CD4-positive, alpha-beta memory T cell (primary cell): ENCODE measurements at regions not wholly inside any gene's neighbourhood (a gene's known extent, or its start where the extent isn't known, plus 50 kb on each side); places are given as distances from the start of the nearest gene placed in this dataset.

ENCODE experiments used
- CTCF ChIA-PET: fragments of 350-600 bp; sonication (Branson Sonifier 250); formaldehyde crosslinking; loops from one replicate; lab custom pipeline; 2021; ENCODE audit warnings: inconsistent platforms; ENCODE audit not compliant: partially characterized antibody; lab: Charles Lee
- POLR2A ChIA-PET: fragments of 350-600 bp; sonication (Branson Sonifier 250); formaldehyde crosslinking; loops from one replicate; lab custom pipeline; 2021; ENCODE audit not compliant: partially characterized antibody; lab: Charles Lee
- DNase-seq, 5 donors: peaks; one replicate each; pipeline versions ENCODE4 v3.0.0 to v3.0.0-alpha.2; 2020 to 2022; ENCODE audit warnings: mixed read lengths in 1 of 5
- H3K27ac ChIP-seq: one replicate; pipeline ENCODE4 v1.7.0; 2013; ENCODE audit warnings: low read depth, low read length
- H3K27me3 ChIP-seq: 2 replicates; pipeline ENCODE4 v1.7.0; 2013; ENCODE audit warnings: mild to moderate bottlenecking, low read length, moderate library complexity; ENCODE audit not compliant: insufficient read depth
- H3K36me3 ChIP-seq: 2 replicates; pipeline ENCODE4 v1.7.0; 2013; ENCODE audit warnings: mild to moderate bottlenecking, low read length, moderate library complexity; ENCODE audit not compliant: insufficient read depth
- H3K4me1 ChIP-seq: 2 replicates; pipeline ENCODE4 v1.7.0; 2013; ENCODE audit warnings: mild to moderate bottlenecking, low read length, moderate library complexity; ENCODE audit not compliant: insufficient read depth
- H3K4me3 ChIP-seq, 2 donors: one replicate each; pipeline ENCODE4 v1.7.0; 2013; ENCODE audit warnings: low read length in 2 of 2, mild to moderate bottlenecking in 1 of 2
- H3K9me3 ChIP-seq, 2 donors: one replicate each; pipeline ENCODE4 v1.7.0; 2013; ENCODE audit warnings: low read length in 2 of 2, control low read depth in 1 of 2; ENCODE audit not compliant: control insufficient read depth in 1 of 2
- H3K27ac Mint-ChIP-seq, 7 donors: one replicate each; pipeline ENCODE4 v1.8.0; 2020 to 2021; ENCODE audit warnings: mixed read lengths in 7 of 7, mild to moderate bottlenecking in 6 of 7, inconsistent platforms in 3 of 7, moderate library complexity in 3 of 7
- H3K27me3 Mint-ChIP-seq, 2 donors: one replicate each; pipeline ENCODE4 v1.8.0; 2020 to 2021; ENCODE audit warnings: mixed read lengths in 2 of 2
- H3K36me3 Mint-ChIP-seq, 2 donors: one replicate each; pipeline ENCODE4 v1.8.0; 2020 to 2021; ENCODE audit warnings: mixed read lengths in 2 of 2, inconsistent platforms in 1 of 2, mild to moderate bottlenecking in 1 of 2
- H3K4me1 Mint-ChIP-seq, 4 donors: one replicate each; pipeline ENCODE4 v1.8.0; 2020 to 2021; ENCODE audit warnings: mixed read lengths in 4 of 4, mild to moderate bottlenecking in 1 of 4
- H3K4me3 Mint-ChIP-seq, 8 donors: one replicate each; pipeline ENCODE4 v1.8.0; 2020 to 2021; ENCODE audit warnings: mixed read lengths in 8 of 8, mild to moderate bottlenecking in 7 of 8, moderate library complexity in 6 of 8, inconsistent platforms in 3 of 8
- H3K9me3 Mint-ChIP-seq, 8 donors: one replicate each; pipeline ENCODE4 v1.8.0; 2020 to 2021; ENCODE audit warnings: mixed read lengths in 8 of 8, mild to moderate bottlenecking in 5 of 8, inconsistent platforms in 3 of 8, moderate library complexity in 1 of 8
- intact Hi-C: fragments of 100-400 bp; cut with micrococcal nuclease; formaldehyde crosslinking; loops from one replicate; pipeline ENCODE4 v1.15.1; 2023

- H3K9me3 ChIP-seq: no peaks in the 10 kb centered on the region
- H3K36me3 Mint-ChIP-seq: no peaks in the 10 kb centered on the region
- H3K27ac ChIP-seq: no peak overlapping the region
- H3K36me3 ChIP-seq: no peaks in the 10 kb centered on the region
- ChIA-PET CTCF (no interaction called here), POLR2A (no interaction called here)
- H3K4me1 ChIP-seq: no peaks in the 10 kb centered on the region
- no peak for DNase-seq
- no peaks in the 10 kb centered on the region for H3K4me1 Mint-ChIP-seq
- no peaks in the 10 kb centered on the region for H3K27me3 ChIP-seq
- H3K9me3 Mint-ChIP-seq: no peaks in the 10 kb centered on the region
- no peak overlapping the region for H3K27ac Mint-ChIP-seq
- no peaks in the 10 kb centered on the region for H3K27me3 Mint-ChIP-seq
- intact Hi-C loops: no loop called here
- H3K4me3 ChIP-seq: no peak overlapping the region
- H3K4me3 Mint-ChIP-seq: no peak overlapping the region
These were observed 100.2 kb upstream of the CDYL start for GRCh38 chr6:4676016-4676415.

DNA sequence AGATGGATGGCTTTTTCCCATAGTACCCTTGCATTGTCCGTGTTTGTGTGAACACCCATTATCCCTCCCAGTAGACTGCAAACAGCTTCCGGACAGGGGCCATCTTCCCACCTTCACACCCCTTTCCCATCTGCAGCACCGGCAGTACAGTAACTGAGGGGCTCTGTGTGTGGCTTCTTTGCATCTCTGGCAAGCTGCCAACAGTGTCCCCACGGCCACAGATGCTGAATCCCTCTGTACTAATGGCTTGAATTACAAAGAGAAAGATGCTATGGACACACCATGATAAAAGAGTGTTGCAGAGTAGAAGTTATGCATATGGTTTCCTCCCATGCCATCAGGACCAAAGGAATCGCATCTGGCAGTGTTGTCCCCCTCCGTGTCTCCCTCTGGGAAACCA, 101.1 kb upstream of the CDYL start:
- no peaks in the 10 kb centered on the region for H3K4me1 Mint-ChIP-seq
- DNase-seq: no peak
- H3K36me3 ChIP-seq: no peaks in the 10 kb centered on the region
- H3K9me3 Mint-ChIP-seq: no peaks in the 10 kb centered on the region
- H3K27ac ChIP-seq: no peak overlapping the region
- ChIA-PET POLR2A (no interaction called here), CTCF (no interaction called here)
- no peaks in the 10 kb centered on the region for H3K27me3 ChIP-seq
- H3K9me3 ChIP-seq: no peaks in the 10 kb centered on the region
- no peaks in the 10 kb centered on the region for H3K4me1 ChIP-seq
- no peak overlapping the region for H3K4me3 ChIP-seq
- intact Hi-C loops: no loop called here
- H3K36me3 Mint-ChIP-seq: no peaks in the 10 kb centered on the region
- H3K27ac Mint-ChIP-seq: no peak overlapping the region
- no peaks in the 10 kb centered on the region for H3K27me3 Mint-ChIP-seq
- H3K4me3 Mint-ChIP-seq: no peak overlapping the region

DNA sequence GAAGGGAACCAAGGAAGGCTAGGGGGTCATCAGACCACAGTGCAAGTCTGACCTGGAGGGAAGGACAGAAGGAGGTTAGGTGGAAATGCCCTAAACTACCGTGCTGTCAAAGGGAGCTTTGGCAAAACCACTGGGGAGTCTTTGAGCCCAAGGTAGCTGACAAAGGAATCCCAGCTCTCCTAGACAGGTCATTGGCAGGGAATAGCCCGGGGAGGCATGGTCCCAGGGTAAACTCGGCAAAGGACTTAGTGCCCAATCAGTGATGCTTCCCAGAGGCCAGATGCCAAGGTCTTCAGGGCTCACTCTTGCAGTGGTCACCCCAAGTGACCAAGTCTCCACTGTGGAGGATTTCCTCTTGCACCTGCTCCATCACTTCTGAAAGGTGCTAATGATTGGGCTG, 102.3 kb upstream of the CDYL start:
- Histone ChIP-seq H3K4me3 (no peak overlapping the region), H3K27me3 (no peaks in the 10 kb centered on the region), H3K36me3 (no peaks in the 10 kb centered on the region), H3K9me3 (no peaks in the 10 kb centered on the region), H3K27ac (no peak overlapping the region), H3K4me1 (no peaks in the 10 kb centered on the region)
- POLR2A ChIA-PET: no interaction called here
- no peaks in the 10 kb centered on the region for H3K4me1 Mint-ChIP-seq
- H3K9me3 Mint-ChIP-seq: no peaks in the 10 kb centered on the region
- no peak overlapping the region for H3K27ac Mint-ChIP-seq
- DNase-seq: no peak
- no peaks in the 10 kb centered on the region for H3K36me3 Mint-ChIP-seq
- no peaks in the 10 kb centered on the region for H3K27me3 Mint-ChIP-seq
- no peak overlapping the region for H3K4me3 Mint-ChIP-seq
- CTCF ChIA-PET: no interaction called here
- intact Hi-C loops: no loop called here

- ChIA-PET CTCF (no interaction called here), POLR2A (no interaction called here)
- H3K4me1 ChIP-seq: no peaks in the 10 kb centered on the region
- Mint-ChIP-seq H3K9me3 (no peaks in the 10 kb centered on the region), H3K4me1 (no peaks in the 10 kb centered on the region), H3K27me3 (no peaks in the 10 kb centered on the region), H3K36me3 (no peaks in the 10 kb centered on the region), H3K27ac (no peak overlapping the region), H3K4me3 (no peak overlapping the region)
- H3K9me3 ChIP-seq: no peaks in the 10 kb centered on the region
- H3K27me3 ChIP-seq: no peaks in the 10 kb centered on the region
- no peaks in the 10 kb centered on the region for H3K36me3 ChIP-seq
- no peak for DNase-seq
- H3K4me3 ChIP-seq: no peak overlapping the region
- no peak overlapping the region for H3K27ac ChIP-seq
- intact Hi-C loops: no loop called here
These were observed 103.4 kb upstream of the CDYL start for GRCh38 chr6:4672772-4673171.

- no peaks in the 10 kb centered on the region for H3K36me3 Mint-ChIP-seq
- H3K27me3 Mint-ChIP-seq: peaks cover 0 to 3% of the 10 kb centered on the region in 2 donors
- Histone ChIP-seq H3K9me3 (no peaks in the 10 kb centered on the region), H3K27ac (no peak overlapping the region), H3K36me3 (no peaks in the 10 kb centered on the region), H3K4me3 (no peak overlapping the region), H3K27me3 (no peaks in the 10 kb centered on the region), H3K4me1 (no peaks in the 10 kb centered on the region)
- intact Hi-C loops: no loop called here
- no peak for DNase-seq
- CTCF ChIA-PET: no interaction called here
- H3K4me1 Mint-ChIP-seq: no peaks in the 10 kb centered on the region
- H3K9me3 Mint-ChIP-seq: no peaks in the 10 kb centered on the region
- H3K4me3 Mint-ChIP-seq: no peak overlapping the region
- H3K27ac Mint-ChIP-seq: no peak overlapping the region
- POLR2A ChIA-PET: no interaction called here
These were observed 104.6 kb upstream of the CDYL start for GRCh38 chr6:4671587-4672115.

DNA sequence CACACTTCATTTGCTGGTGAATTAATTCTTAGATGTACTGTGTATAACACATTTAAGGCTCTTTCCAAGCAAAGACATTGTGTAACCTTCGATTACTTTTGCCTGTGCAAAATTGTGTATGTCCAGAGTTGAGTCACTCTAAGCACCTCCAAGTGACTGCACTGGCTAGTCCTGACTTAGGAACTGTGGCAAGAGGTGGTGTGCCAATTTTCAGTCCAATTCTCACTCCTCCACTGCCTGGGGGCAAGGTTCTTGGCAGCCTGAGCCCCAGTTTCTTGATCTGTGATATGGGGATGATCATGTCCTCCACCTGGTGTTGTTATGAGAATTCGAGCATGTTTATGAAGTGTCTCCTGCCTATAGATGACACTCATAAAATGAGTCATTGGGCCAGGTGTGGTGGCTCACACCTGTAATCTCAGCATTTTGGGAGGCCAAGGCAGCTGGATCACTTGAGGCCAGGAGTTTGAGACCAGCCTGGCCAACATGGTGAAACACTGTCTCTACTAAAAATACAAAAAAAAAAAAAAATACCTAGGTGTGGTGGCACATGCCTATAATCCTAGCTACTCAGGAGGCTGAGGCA, 105.3 kb upstream of the CDYL start:
- no peaks in the 10 kb centered on the region for H3K36me3 Mint-ChIP-seq
- Histone ChIP-seq H3K4me3 (no peak overlapping the region), H3K27me3 (no peaks in the 10 kb centered on the region), H3K9me3 (no peaks in the 10 kb centered on the region), H3K27ac (no peak overlapping the region), H3K4me1 (no peaks in the 10 kb centered on the region), H3K36me3 (no peaks in the 10 kb centered on the region)
- peaks cover 0 to 3% of the 10 kb centered on the region in 2 donors for H3K27me3 Mint-ChIP-seq
- no peaks in the 10 kb centered on the region for H3K9me3 Mint-ChIP-seq
- no peak for DNase-seq
- no peaks in the 10 kb centered on the region for H3K4me1 Mint-ChIP-seq
- POLR2A ChIA-PET: no interaction called here
- CTCF ChIA-PET: no interaction called here
- no peak overlapping the region for H3K4me3 Mint-ChIP-seq
- intact Hi-C loops: no loop called here
- no peak overlapping the region for H3K27ac Mint-ChIP-seq

DNA sequence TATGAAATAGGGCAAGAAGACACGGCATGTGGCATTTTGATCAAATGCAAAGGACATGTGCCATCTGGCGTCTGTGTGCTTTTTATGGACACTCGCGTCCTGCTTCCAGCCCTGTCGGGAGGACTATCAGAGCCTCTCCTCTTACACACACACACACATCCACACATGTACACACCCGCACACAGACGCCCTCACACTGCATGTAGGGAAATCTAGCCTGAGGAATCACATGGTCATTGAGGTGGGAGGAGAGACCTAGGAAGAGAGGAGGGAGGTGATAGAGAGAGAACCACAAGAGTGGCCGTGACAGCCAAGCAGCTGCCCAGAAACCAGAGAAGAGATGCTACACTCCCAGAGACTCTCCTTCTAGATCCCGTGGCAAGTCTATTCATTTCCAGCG, 105.9 kb upstream of the CDYL start:
- H3K9me3 ChIP-seq: no peaks in the 10 kb centered on the region
- H3K27ac ChIP-seq: no peak overlapping the region
- Mint-ChIP-seq H3K4me3 (peak overlapping the region in 1 of 8 donors; percentile 44), H3K36me3 (no peaks in the 10 kb centered on the region), H3K9me3 (no peaks in the 10 kb centered on the region), H3K4me1 (no peaks in the 10 kb centered on the region), H3K27me3 (peaks cover 0 to 3% of the 10 kb centered on the region in 2 donors), H3K27ac (no peak overlapping the region)
- H3K4me1 ChIP-seq: no peaks in the 10 kb centered on the region
- CTCF ChIA-PET: no interaction called here
- no peaks in the 10 kb centered on the region for H3K27me3 ChIP-seq
- no peaks in the 10 kb centered on the region for H3K36me3 ChIP-seq
- POLR2A ChIA-PET: no interaction called here
- intact Hi-C loops: no loop called here
- no peak overlapping the region for H3K4me3 ChIP-seq
- no peak for DNase-seq
